Mesenchymal stem cell (in vitro differentiated cells and primary cell): ENCODE measurements at regions not wholly inside any gene's neighbourhood (a gene's known extent, or its start where the extent isn't known, plus 50 kb on each side); places are given as distances from the start of the nearest gene placed in this dataset.

Experiments used
- DNase-seq: peaks from one replicate; pipeline ENCODE4 v3.0.0-alpha.2; 2013
- H2AFZ ChIP-seq: one replicate; pipeline ENCODE4 v1.6.1; 2013; ENCODE audit warnings: low read depth, mild to moderate bottlenecking, control low read depth, inconsistent platforms, low read length, moderate library complexity
- H2AK5ac ChIP-seq: 2 replicates; pipeline ENCODE4 v1.6.1; 2013; ENCODE audit warnings: low read length, moderate library complexity, mild to moderate bottlenecking, inconsistent platforms; ENCODE audit not compliant: severe bottlenecking
- H2BK120ac ChIP-seq: one replicate; pipeline ENCODE4 v1.6.1; 2013; ENCODE audit warnings: low read depth, mild to moderate bottlenecking, inconsistent platforms, low read length, moderate library complexity
- H2BK12ac ChIP-seq, 2 experiments: one replicate each; pipeline ENCODE4 v1.6.1; 2013; ENCODE audit warnings: inconsistent platforms in 2 of 2, low read length in 2 of 2, mild to moderate bottlenecking in 2 of 2, moderate library complexity in 2 of 2, control low read depth in 1 of 2
- H2BK15ac ChIP-seq: one replicate; pipeline ENCODE4 v1.6.1; 2013; ENCODE audit warnings: mild to moderate bottlenecking, low read depth, inconsistent platforms; ENCODE audit not compliant: poor library complexity, severe bottlenecking
- H2BK5ac ChIP-seq: 2 replicates; pipeline ENCODE4 v1.6.1; 2013; ENCODE audit warnings: low read depth, mild to moderate bottlenecking, low read length, control low read depth, inconsistent platforms; ENCODE audit not compliant: poor library complexity, severe bottlenecking
- H3K14ac ChIP-seq, 2 experiments: one replicate each; pipeline ENCODE4 v1.6.1; 2013; ENCODE audit warnings: inconsistent platforms in 2 of 2, low read length in 2 of 2, control low read depth in 1 of 2, mild to moderate bottlenecking in 1 of 2, moderate library complexity in 1 of 2
- H3K18ac ChIP-seq, 2 experiments: one replicate each; pipeline ENCODE4 v1.6.1; 2013; ENCODE audit warnings: inconsistent platforms in 2 of 2, low read length in 2 of 2, control low read depth in 1 of 2, low read depth in 1 of 2, mild to moderate bottlenecking in 1 of 2
- H3K23ac ChIP-seq, 2 experiments: one replicate each; pipeline ENCODE4 v1.6.1; 2013; ENCODE audit warnings: inconsistent platforms in 2 of 2, low read length in 2 of 2, mild to moderate bottlenecking in 2 of 2, moderate library complexity in 2 of 2, control low read depth in 1 of 2
- H3K27ac ChIP-seq: 2 replicates; pipeline ENCODE4 v1.5.1; 2013; ENCODE audit warnings: mild to moderate bottlenecking, moderate library complexity, low read length, control low read depth, inconsistent platforms; ENCODE audit not compliant: poor library complexity, severe bottlenecking
- H3K27me3 ChIP-seq, 2 experiments: 2 replicates each; pipeline versions ENCODE4 v1.6.1 to v1.7.0; 2013; ENCODE audit warnings: low read length in 2 of 2, mild to moderate bottlenecking in 2 of 2, moderate library complexity in 2 of 2, control low read depth in 1 of 2, inconsistent platforms in 1 of 2; ENCODE audit not compliant: control insufficient read depth in 1 of 2, insufficient read depth in 1 of 2
- H3K36me3 ChIP-seq, 2 experiments: 2 replicates each; pipeline versions ENCODE4 v1.6.1 to v1.7.0; 2013; ENCODE audit warnings: low read length in 2 of 2, control low read depth in 1 of 2, inconsistent platforms in 1 of 2, low read depth in 1 of 2, mild to moderate bottlenecking in 1 of 2; ENCODE audit not compliant: insufficient read depth in 2 of 2, control insufficient read depth in 1 of 2
- H3K4ac ChIP-seq, 2 experiments: one replicate each; pipeline ENCODE4 v1.6.1; 2013; ENCODE audit warnings: inconsistent platforms in 2 of 2, low read length in 2 of 2, mild to moderate bottlenecking in 2 of 2, moderate library complexity in 2 of 2, control low read depth in 1 of 2, low read depth in 1 of 2
- H3K4me1 ChIP-seq: 2 replicates; pipeline ENCODE4 v1.6.1; 2013; ENCODE audit warnings: low read depth, low read length, control low read depth; ENCODE audit not compliant: control insufficient read depth, insufficient read depth
- H3K4me2 ChIP-seq: 2 replicates; pipeline ENCODE4 v1.6.1; 2013; ENCODE audit warnings: low read length, mild to moderate bottlenecking, inconsistent platforms; ENCODE audit not compliant: poor library complexity, severe bottlenecking
- H3K4me3 ChIP-seq, 2 experiments: 2 replicates each; pipeline versions ENCODE4 v1.5.1 to v1.7.0; 2013; ENCODE audit warnings: low read length in 2 of 2, mild to moderate bottlenecking in 2 of 2, control low read depth in 1 of 2, low read depth in 1 of 2; ENCODE audit not compliant: insufficient read depth in 1 of 2
- H3K79me1 ChIP-seq: replicated peaks from 2 replicates; pipeline ENCODE4 v1.6.1; 2013; ENCODE audit warnings: mild to moderate bottlenecking, control low read depth, low read length, inconsistent platforms; ENCODE audit not compliant: poor library complexity, severe bottlenecking
- H3K9ac ChIP-seq: 2 replicates; pipeline ENCODE4 v1.7.0; 2013; ENCODE audit warnings: mild to moderate bottlenecking, low read length, moderate library complexity
- H3K9me3 ChIP-seq: 2 replicates; pipeline ENCODE4 v1.7.0; 2013; ENCODE audit warnings: mild to moderate bottlenecking, low read length; ENCODE audit not compliant: control insufficient read depth
- H4K8ac ChIP-seq: one replicate; pipeline ENCODE4 v1.6.1; 2013; ENCODE audit warnings: inconsistent platforms, mild to moderate bottlenecking, low read length, moderate library complexity
- H4K91ac ChIP-seq: one replicate; pipeline ENCODE4 v1.6.1; 2013; ENCODE audit warnings: mild to moderate bottlenecking, low read length, inconsistent platforms
- WGBS: methylation state at CpG from one replicate; pipeline ENCODE4 v1.1.7; 2013; ENCODE audit warnings: mixed read lengths; 5-methylcytosine and 5-hydroxymethylcytosine counted together

DNA sequence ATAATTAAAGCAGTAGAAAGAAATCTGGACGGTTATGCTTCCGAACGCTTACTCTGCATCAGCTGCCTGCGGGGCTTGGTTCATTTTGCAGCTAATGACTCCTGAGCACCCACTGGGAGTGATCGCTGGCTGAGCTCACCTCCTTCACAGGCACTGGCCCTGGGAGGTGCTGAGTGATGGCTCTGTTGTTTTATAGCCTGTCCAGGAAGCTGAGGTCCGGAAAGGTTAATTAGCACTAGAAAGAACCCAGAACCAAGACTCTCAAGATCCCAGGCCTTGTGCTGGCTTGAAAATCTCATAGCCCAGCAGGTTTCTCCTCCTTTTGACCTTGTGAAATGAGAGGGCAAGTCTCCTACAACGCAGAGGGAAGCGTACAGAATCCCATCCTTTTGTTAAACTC lies 226.2 kb downstream of the AJAP1 start:
- no peak overlapping the region for H3K23ac ChIP-seq
- H2AFZ ChIP-seq: no peak overlapping the region
- no peak overlapping the region for H3K4ac ChIP-seq
- H3K4me2 ChIP-seq: no peak overlapping the region
- H3K36me3 ChIP-seq: no peaks in the 10 kb centered on the region
- no peak overlapping the region for H3K9ac ChIP-seq
- WGBS: 38% methylated on average over 8 of the region's 8 CpGs
- no peak overlapping the region for H3K18ac ChIP-seq
- no peak overlapping the region for H3K14ac ChIP-seq
- no peaks in the 10 kb centered on the region for H3K79me1 ChIP-seq
- no peak overlapping the region for H3K4me3 ChIP-seq
- no peak overlapping the region for H2BK120ac ChIP-seq
- DNase-seq: no peak
- no peaks in the 10 kb centered on the region for H3K27me3 ChIP-seq
- H3K27ac ChIP-seq: no peak overlapping the region
- no peak overlapping the region for H2BK12ac ChIP-seq
- H4K8ac ChIP-seq: no peak overlapping the region
- no peak overlapping the region for H2AK5ac ChIP-seq
- H3K9me3 ChIP-seq: peaks cover 33% of the 10 kb centered on the region
- H2BK5ac ChIP-seq: no peak overlapping the region
- no peaks in the 10 kb centered on the region for H3K4me1 ChIP-seq
- H4K91ac ChIP-seq: no peak overlapping the region
- no peak overlapping the region for H2BK15ac ChIP-seq

DNA sequence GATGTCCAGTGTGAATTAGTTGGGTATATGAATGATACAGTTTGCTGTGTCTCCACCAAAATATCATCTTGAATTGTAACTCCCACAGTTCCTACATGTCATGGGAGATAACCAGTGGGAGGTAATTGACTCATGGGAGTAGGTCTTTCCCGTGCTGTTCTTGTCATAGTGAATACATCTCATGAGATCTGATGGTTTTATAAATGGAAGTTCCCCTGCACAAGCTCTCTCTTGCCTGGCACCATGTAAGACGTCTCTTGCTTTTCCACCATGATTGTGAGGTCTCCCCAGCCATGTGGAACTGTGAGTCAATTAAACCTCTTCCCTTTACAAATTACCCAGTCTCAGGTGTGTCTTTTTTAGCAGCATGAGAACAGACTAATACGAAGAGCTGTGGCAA lies 223.0 kb downstream of the AJAP1 start:
- Histone ChIP-seq H4K8ac (no peak overlapping the region), H3K27ac (no peak overlapping the region), H2AFZ (no peak overlapping the region), H3K79me1 (no peaks in the 10 kb centered on the region), H3K4me2 (no peak overlapping the region), H4K91ac (no peak overlapping the region), H2BK12ac (no peak overlapping the region), H2BK5ac (no peak overlapping the region), H3K36me3 (no peaks in the 10 kb centered on the region), H2BK15ac (no peak overlapping the region), H3K4me1 (no peaks in the 10 kb centered on the region), H3K23ac (no peak overlapping the region), H3K14ac (no peak overlapping the region), H3K18ac (no peak overlapping the region), H3K4ac (no peak overlapping the region), H3K27me3 (no peaks in the 10 kb centered on the region), H3K4me3 (no peak overlapping the region), H2BK120ac (no peak overlapping the region), H3K9ac (no peak overlapping the region), H3K9me3 (peaks cover 8% of the 10 kb centered on the region), H2AK5ac (no peak overlapping the region)
- WGBS: 51% methylated on average over 3 of the region's 3 CpGs
- DNase-seq: no peak

- Histone ChIP-seq H3K23ac (no peak overlapping the region), H2AFZ (no peak overlapping the region), H2BK12ac (no peak overlapping the region), H3K79me1 (no peaks in the 10 kb centered on the region), H2BK15ac (no peak overlapping the region), H3K4me2 (no peak overlapping the region), H3K27ac (no peak overlapping the region), H3K9ac (no peak overlapping the region), H3K14ac (no peak overlapping the region), H3K27me3 (no peaks in the 10 kb centered on the region), H3K18ac (no peak overlapping the region), H4K91ac (no peak overlapping the region), H3K4me3 (no peak overlapping the region), H2BK120ac (no peak overlapping the region), H3K4me1 (no peaks in the 10 kb centered on the region), H2AK5ac (no peak overlapping the region), H3K36me3 (no peaks in the 10 kb centered on the region), H4K8ac (no peak overlapping the region), H3K4ac (no peak overlapping the region), H2BK5ac (no peak overlapping the region), H3K9me3 (peaks cover 2% of the 10 kb centered on the region)
- 62% methylated on average over 3 of the region's 3 CpGs for WGBS
- DNase-seq: no peak
Observed at GRCh38 chr1:4871373-4871772, 217.0 kb downstream of the AJAP1 start.

DNA sequence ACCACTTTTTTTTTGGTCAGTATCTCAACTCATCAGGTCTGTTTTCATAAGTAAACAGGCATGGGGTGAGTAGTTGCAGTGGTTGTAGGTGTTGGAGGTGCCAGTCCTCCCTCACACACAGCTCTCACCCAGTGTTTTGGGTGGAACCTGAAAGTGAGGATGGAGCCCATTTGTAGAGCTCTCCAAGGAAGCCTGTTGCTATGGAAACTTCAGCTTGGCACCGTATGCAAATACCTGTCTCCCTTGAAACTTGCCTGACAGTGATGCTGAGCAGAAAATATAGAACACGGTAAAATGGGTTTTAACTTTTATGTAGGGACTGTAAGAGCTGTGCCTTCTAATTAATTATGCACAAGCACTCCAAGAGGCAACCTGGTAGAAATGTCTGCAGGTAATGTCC lies 214.1 kb downstream of the AJAP1 start:
- H3K79me1 ChIP-seq: no peaks in the 10 kb centered on the region
- no peak overlapping the region for H2BK120ac ChIP-seq
- H3K36me3 ChIP-seq: no peaks in the 10 kb centered on the region
- H3K14ac ChIP-seq: no peak overlapping the region
- H3K27me3 ChIP-seq: no peaks in the 10 kb centered on the region
- no peak overlapping the region for H3K23ac ChIP-seq
- no peaks in the 10 kb centered on the region for H3K4me1 ChIP-seq
- DNase-seq: no peak
- H3K9me3 ChIP-seq: no peaks in the 10 kb centered on the region
- H2BK5ac ChIP-seq: no peak overlapping the region
- H2AK5ac ChIP-seq: no peak overlapping the region
- 67% methylated on average over 2 of the region's 2 CpGs for WGBS
- no peak overlapping the region for H2BK12ac ChIP-seq
- no peak overlapping the region for H3K4me2 ChIP-seq
- H4K8ac ChIP-seq: no peak overlapping the region
- no peak overlapping the region for H3K4ac ChIP-seq
- H3K4me3 ChIP-seq: no peak overlapping the region
- no peak overlapping the region for H3K27ac ChIP-seq
- no peak overlapping the region for H3K18ac ChIP-seq
- H4K91ac ChIP-seq: no peak overlapping the region
- no peak overlapping the region for H2AFZ ChIP-seq
- H3K9ac ChIP-seq: no peak overlapping the region
- no peak overlapping the region for H2BK15ac ChIP-seq
